Common myeloid progenitor, CD34-positive (primary cell): ENCODE measurements at regions not wholly inside any gene's neighbourhood (a gene's known extent, or its start where the extent isn't known, plus 50 kb on each side); places are given as distances from the start of the nearest gene placed in this dataset.
"Not testable (repeated sequence)": the region's sequence is repeated elsewhere in the genome, so short reads cannot be mapped to it uniquely, and the experiment has no call there.

Experiments
- CTCF ChIA-PET: fragments of 350-600 bp; sonication (Branson Sonifier 250); formaldehyde crosslinking; loops from one replicate; lab custom pipeline; 2021; ENCODE audit warnings: antibody characterized with exemption; lab: Charles Lee
- POLR2A ChIA-PET: fragments of 350-600 bp; sonication (Branson Sonifier 250); formaldehyde crosslinking; loops from one replicate; lab custom pipeline; 2021; ENCODE audit warnings: antibody characterized with exemption; lab: Charles Lee
- DNase-seq, 3 donors: peaks; one replicate each; pipeline versions ENCODE4 v3.0.0 to v3.0.0-alpha.2; 2013
- H3K27ac ChIP-seq, 2 experiments: 1 replicate in 1 of 2; 2 replicates in 1 of 2; pipeline ENCODE4 v1.7.0; 2013; ENCODE audit warnings: inconsistent platforms in 2 of 2, low read length in 2 of 2, mild to moderate bottlenecking in 2 of 2, low read depth in 1 of 2, moderate library complexity in 1 of 2; ENCODE audit not compliant: severe bottlenecking in 2 of 2, insufficient read depth in 1 of 2, poor library complexity in 1 of 2
- H3K27me3 ChIP-seq, 5 experiments: replicated peaks in 2 of 5; 1 replicate in 3 of 5; 2 replicates in 2 of 5; pipeline versions ENCODE4 v1.6.1 to v1.7.0; 2013; ENCODE audit warnings: low read length in 4 of 5, mild to moderate bottlenecking in 2 of 5, moderate library complexity in 2 of 5, inconsistent platforms in 1 of 5; ENCODE audit not compliant: insufficient read depth in 5 of 5, control insufficient read depth in 4 of 5
- H3K36me3 ChIP-seq, 4 experiments: 1 replicate in 2 of 4; 2 replicates in 2 of 4; pipeline versions ENCODE4 v1.6.1 to v1.7.0; 2013; ENCODE audit warnings: low read length in 3 of 4, control low read depth in 1 of 4, mild to moderate bottlenecking in 1 of 4; ENCODE audit not compliant: control insufficient read depth in 4 of 4, insufficient read depth in 4 of 4
- H3K4me1 ChIP-seq, 4 experiments: 1 replicate in 3 of 4; 2 replicates in 1 of 4; pipeline versions ENCODE4 v1.6.1 to v1.7.1; 2013; ENCODE audit warnings: low read length in 3 of 4, mild to moderate bottlenecking in 3 of 4, control low read depth in 1 of 4, inconsistent platforms in 1 of 4, moderate library complexity in 1 of 4; ENCODE audit not compliant: control insufficient read depth in 4 of 4, insufficient read depth in 4 of 4; ENCODE audit errors: control extremely low read depth in 1 of 4
- H3K4me3 ChIP-seq, 7 experiments: 1 replicate in 4 of 7; 2 replicates in 3 of 7; pipeline versions ENCODE4 v1.5.1 to v1.7.0; 2013; ENCODE audit warnings: mild to moderate bottlenecking in 7 of 7, low read length in 6 of 7, moderate library complexity in 6 of 7, inconsistent platforms in 2 of 7, low read depth in 2 of 7, control low read depth in 1 of 7; ENCODE audit not compliant: insufficient read depth in 4 of 7, control insufficient read depth in 1 of 7; ENCODE audit errors: extremely low read depth in 1 of 7
- H3K9me3 ChIP-seq, 5 experiments: 1 replicate in 4 of 5; 2 replicates in 1 of 5; pipeline versions ENCODE4 v1.6.1 to v1.7.1; 2013; ENCODE audit warnings: low read length in 4 of 5, mild to moderate bottlenecking in 2 of 5, inconsistent platforms in 1 of 5, low read depth in 1 of 5, moderate library complexity in 1 of 5; ENCODE audit not compliant: control insufficient read depth in 4 of 5, insufficient read depth in 2 of 5; ENCODE audit errors: control extremely low read depth in 1 of 5
- WGBS: methylation state at CpG from one replicate; pipeline ENCODE4 v1.1.5; 2013; ENCODE audit not compliant: insufficient coverage; 5-methylcytosine and 5-hydroxymethylcytosine counted together

DNA sequence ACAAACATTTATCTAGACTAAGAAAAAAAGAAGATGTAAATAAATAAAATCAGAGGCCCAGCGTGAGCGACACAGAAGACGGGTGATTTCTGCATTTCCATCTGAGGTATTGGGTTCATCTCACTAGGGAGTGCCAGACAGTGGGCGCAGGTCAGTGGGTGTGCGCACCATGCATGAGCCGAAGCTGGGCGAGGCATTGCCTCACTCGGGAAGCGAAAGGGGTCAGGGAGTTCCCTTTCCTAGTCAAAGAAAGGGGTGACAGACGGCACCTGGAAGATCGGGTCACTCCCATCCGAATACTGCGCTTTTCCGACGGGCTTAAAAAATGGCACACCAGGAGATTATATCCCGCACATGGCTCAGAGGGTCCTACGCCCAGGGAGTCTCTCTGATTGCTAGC, 79.5 kb upstream of the ABCD2 start:
- H3K27me3 ChIP-seq, H3K9me3 ChIP-seq, H3K4me3 ChIP-seq, CTCF ChIA-PET, H3K27ac ChIP-seq, H3K4me1 ChIP-seq, DNase-seq, H3K36me3 ChIP-seq, POLR2A ChIA-PET: not testable (repeated sequence)
- 98% methylated on average over 17 of the region's 17 CpGs for WGBS

DNA sequence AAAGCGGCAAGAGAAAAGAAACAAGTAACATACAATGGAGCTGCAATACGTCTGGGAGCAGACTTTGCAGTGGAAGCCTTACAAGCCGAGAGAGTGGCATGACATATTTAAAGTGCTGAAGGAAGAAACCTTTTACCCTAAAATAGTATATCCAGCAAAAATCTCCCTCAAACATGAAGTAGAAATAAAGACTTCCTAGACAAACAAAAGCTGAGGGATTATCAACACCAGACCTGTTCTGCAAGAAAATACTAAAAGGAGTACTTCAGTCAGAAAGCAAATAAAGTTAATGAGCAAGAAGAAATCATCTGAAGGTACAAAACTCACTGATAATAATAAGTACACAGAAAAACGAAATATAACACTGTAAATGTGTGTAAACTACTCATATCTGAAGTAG, 77.5 kb upstream of the ABCD2 start:
- H3K27ac ChIP-seq = no peak overlapping the region
- no peak overlapping the region for H3K4me3 ChIP-seq
- DNase-seq = no peak
- no CpG with 5 or more reads among the region's 4 CpGs for WGBS
- no peaks in the 10 kb centered on the region for H3K9me3 ChIP-seq
- CTCF ChIA-PET = interaction anchor here (1.6 kb wide), 1 partner anchor 9 kb away, joined by 5 read pairs; no protein-coding TSS in a partner anchor
- no peaks in the 10 kb centered on the region for H3K27me3 ChIP-seq
- H3K36me3 ChIP-seq = no peaks in the 10 kb centered on the region
- POLR2A ChIA-PET = no interaction called here
- no peaks in the 10 kb centered on the region for H3K4me1 ChIP-seq

GRCh38 chr12:39692258-39692853, 72.8 kb upstream of the ABCD2 start:
- ChIA-PET CTCF (interaction anchor here (1.2 to 1.3 kb wide), 2 partner anchors 64 to 105 kb away, joined by 3 to 4 read pairs; no protein-coding TSS in a partner anchor), POLR2A (no interaction called here)
- Histone ChIP-seq H3K4me3 (no peak overlapping the region), H3K9me3 (no peaks in the 10 kb centered on the region), H3K27ac (no peak overlapping the region), H3K4me1 (no peaks in the 10 kb centered on the region), H3K36me3 (no peaks in the 10 kb centered on the region), H3K27me3 (peaks cover 0 to 3% (median 0%) of the 10 kb centered on the region in 5 experiments)
- no CpG with 5 or more reads among the region's 1 CpG for WGBS
- peak in 2 of 3 donors; percentile 3 to 11 for DNase-seq

DNA sequence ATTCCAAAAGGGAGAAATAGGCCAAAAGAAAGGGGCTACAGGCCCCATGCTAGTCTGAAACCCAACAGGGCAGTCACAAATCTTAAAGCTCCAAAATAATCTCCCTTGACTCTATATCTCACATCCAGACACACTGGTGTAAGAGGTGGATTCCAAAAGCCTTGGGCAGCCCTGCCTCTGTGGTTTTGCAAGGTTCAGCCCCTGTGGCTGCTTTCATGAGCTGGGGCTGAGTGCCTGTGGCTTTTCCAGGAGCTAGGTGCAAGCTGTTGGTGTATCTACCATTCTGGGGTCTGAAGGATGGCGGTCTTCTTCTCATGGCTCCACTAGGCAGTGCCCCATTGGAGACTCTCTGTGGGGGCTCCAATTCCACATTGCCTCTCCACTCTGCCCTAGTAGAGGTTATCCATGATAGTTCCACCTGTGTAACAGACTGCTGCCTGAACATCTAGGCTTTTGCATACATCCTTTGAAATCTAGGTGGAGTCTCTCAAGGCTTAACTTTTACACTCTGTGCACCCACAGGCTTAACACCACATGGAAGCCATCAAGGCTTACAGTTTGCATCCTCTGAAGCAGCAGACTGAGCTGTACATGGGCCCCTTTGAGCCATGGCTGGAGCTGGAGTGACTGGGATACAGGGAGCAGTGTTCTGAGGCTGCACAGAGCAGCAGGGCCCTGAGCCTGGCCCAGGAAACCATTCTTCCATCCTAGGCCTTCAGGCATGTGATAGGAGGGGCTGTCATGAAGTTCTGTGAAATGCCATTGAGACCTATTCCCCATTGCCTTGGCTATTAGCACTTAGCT, 66.5 kb upstream of the ABCD2 start:
- Histone ChIP-seq H3K36me3 (no peaks in the 10 kb centered on the region), H3K9me3 (no peaks in the 10 kb centered on the region), H3K4me1 (no peaks in the 10 kb centered on the region), H3K4me3 (no peak overlapping the region), H3K27me3 (peaks cover 0 to 3% (median 0%) of the 10 kb centered on the region in 5 experiments), H3K27ac (no peak overlapping the region)
- 100% methylated on average over 1 of the region's 1 CpG for WGBS
- no peak for DNase-seq
- POLR2A ChIA-PET = no interaction called here
- CTCF ChIA-PET = no interaction called here

DNA sequence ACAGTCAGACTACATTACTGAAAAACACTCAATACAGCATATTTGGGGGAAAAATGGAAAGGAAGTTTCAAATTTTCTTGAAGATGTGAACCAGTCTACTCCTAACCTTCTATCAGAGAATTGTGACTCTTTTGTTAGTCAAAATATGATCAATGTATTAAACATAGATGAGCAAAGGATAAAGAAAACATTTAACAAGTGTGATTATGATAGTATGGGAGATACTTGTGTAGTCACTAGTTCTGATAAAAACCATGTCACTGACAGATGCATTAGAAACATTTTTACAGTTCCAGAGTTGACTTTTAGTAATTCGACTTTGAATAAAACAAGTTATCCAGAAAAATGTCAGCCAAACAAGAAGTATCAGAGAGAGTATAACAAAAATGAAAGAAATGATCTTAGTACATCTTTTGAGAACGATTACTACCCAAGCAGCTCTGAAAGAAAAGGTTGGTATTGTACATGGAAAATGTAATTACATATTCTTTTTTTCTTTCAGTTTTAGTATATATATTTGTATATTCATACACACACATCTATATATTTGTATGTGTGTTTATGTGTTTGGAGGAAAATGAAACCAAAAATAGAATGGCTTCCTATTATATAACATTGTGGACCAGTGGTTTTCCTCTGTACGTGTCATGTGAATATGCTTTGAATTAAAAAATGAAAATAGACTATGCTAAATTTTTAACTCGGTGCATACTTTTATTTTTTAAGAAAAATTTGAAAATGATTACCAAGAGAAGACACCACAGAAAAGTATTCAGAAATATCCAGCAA, 63.3 kb upstream of the ABCD2 start:
- Histone ChIP-seq H3K36me3 (no peaks in the 10 kb centered on the region), H3K4me3 (peak overlapping the region in 1 of 7 experiments; percentile 64), H3K27ac (no peak overlapping the region), H3K4me1 (no peaks in the 10 kb centered on the region), H3K27me3 (no peaks in the 10 kb centered on the region), H3K9me3 (no peaks in the 10 kb centered on the region)
- CTCF ChIA-PET = no interaction called here
- POLR2A ChIA-PET = no interaction called here
- WGBS = no CpG with 5 or more reads among the region's 4 CpGs
- peak in 2 of 3 donors; percentile 19 to 25 for DNase-seq

DNA sequence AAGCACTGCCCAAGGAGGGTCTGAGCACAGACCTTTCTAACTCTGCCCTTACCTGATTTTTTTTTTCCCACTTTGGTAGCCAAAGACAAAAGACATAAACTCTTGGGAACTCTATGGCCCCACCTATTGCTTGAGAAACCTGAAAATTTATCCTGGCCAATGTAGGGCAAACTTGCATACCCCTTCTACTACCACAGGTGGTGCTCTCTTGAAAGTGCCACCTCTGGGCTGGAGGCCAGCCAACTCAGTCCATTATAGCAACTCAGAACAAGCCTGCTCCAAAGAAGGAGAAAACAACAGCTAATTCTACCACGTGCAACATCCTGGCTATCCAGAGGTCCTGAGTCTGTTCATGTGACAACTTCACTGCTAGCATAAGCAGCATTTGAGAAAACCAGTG, 55.7 kb upstream of the ABCD2 start:
- no peak for DNase-seq
- Histone ChIP-seq H3K9me3 (peaks cover 0 to 3% (median 0%) of the 10 kb centered on the region in 5 experiments), H3K4me3 (no peak overlapping the region), H3K27ac (no peak overlapping the region), H3K27me3 (no peaks in the 10 kb centered on the region), H3K4me1 (no peaks in the 10 kb centered on the region), H3K36me3 (no peaks in the 10 kb centered on the region)
- 83% methylated on average over 1 of the region's 1 CpG for WGBS
- CTCF ChIA-PET = no interaction called here
- POLR2A ChIA-PET = no interaction called here
